Mononuclear cell (primary cell): ENCODE measurements at regions not wholly inside any gene's neighbourhood (a gene's known extent, or its start where the extent isn't known, plus 50 kb on each side); places are given as distances from the start of the nearest gene placed in this dataset.

Source experiments
- H3K27me3 ChIP-seq: 2 replicates; pipeline ENCODE4 v1.6.0; 2011; ENCODE audit warnings: low read length, control low read depth; ENCODE audit not compliant: insufficient read depth
- H3K4me1 ChIP-seq: 2 replicates; pipeline ENCODE4 v1.5.1; 2011; ENCODE audit warnings: mild to moderate bottlenecking, low read length, control low read depth; ENCODE audit not compliant: insufficient read depth
- H3K4me3 ChIP-seq: 2 replicates; pipeline ENCODE4 v1.5.1; 2011; ENCODE audit warnings: mild to moderate bottlenecking, low read length, moderate library complexity
- H3K9me3 ChIP-seq: 2 replicates; pipeline ENCODE4 v1.5.1; 2011; ENCODE audit warnings: low read depth, mild to moderate bottlenecking, control low read depth, low read length

GRCh38 chr10:117946525-117947070 is 100.1 kb downstream of the RAB11FIP2 start:
- H3K4me1 ChIP-seq: no peaks in the 10 kb centered on the region
- H3K27me3 ChIP-seq: no peaks in the 10 kb centered on the region
- H3K9me3 ChIP-seq: no peaks in the 10 kb centered on the region
- H3K4me3 ChIP-seq: no peak overlapping the region

GRCh38 chr10:117948493-117948892 is 98.2 kb downstream of the RAB11FIP2 start:
- H3K27me3 ChIP-seq: no peaks in the 10 kb centered on the region
- H3K4me3 ChIP-seq: no peak overlapping the region
- no peaks in the 10 kb centered on the region for H3K4me1 ChIP-seq
- no peaks in the 10 kb centered on the region for H3K9me3 ChIP-seq

- Histone ChIP-seq H3K4me1 (no peaks in the 10 kb centered on the region), H3K9me3 (no peaks in the 10 kb centered on the region), H3K4me3 (no peak overlapping the region), H3K27me3 (no peaks in the 10 kb centered on the region)
Measured at GRCh38 chr10:117950408-117950807, 96.3 kb downstream of the RAB11FIP2 start.
